ENCODE measurements at regions not wholly inside any gene's neighbourhood (a gene's known extent, or its start where the extent isn't known, plus 50 kb on each side); places are given as distances from the start of the nearest gene placed in this dataset.

DNA sequence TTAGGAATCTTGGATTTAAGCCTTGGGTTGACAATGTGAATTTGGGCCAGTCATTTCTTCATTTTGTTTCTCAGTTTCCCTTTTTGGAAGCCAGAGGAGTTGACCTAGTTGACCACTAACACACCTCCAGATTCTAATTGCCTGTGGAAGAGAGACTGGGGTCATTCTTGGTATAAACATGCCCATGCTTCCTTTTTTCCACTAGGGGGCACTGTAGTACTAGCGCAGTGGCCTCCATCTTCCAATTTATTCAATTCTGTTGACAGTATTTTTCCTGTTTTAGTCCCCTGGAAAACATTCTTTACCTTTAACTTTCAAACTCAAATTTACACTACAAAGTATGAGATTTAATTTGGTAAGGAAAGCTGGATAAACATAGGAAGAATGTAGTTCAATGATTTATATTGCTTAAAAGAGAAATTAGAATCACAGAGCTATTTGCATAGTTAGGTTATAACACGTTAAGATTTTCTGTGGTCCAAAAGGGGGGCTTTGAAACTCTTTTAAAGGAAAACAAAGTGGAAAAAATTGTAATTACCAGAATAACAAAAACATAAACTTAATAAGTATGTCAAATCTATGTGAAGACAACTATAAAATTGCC, 57.5 kb upstream of the AGPS start:
- H3K9me3 ChIP-seq (ENCODE audit: control insufficient read depth, low read length): no peaks in the 10 kb centered on the region
- no peaks in the 10 kb centered on the region for H3K27me3 ChIP-seq (ENCODE audit: control insufficient read depth in 1 of 2, insufficient read depth in 2 of 2, low read length in 1 of 2)
- WGBS, 2 donors: 28 to 31% methylated on average over 2 of the region's 2 CpGs
- ATAC-seq (ENCODE audit: low FRiP score): peak; percentile 80
- intact Hi-C loops (cut with DNase I): loop anchor here (5.0 to 10.0 kb wide), 8 partner anchors 38 to 430 kb away; no protein-coding TSS in a partner anchor
- no peaks in the 10 kb centered on the region for H3K36me3 ChIP-seq (ENCODE audit: control insufficient read depth in 1 of 2, insufficient read depth in 2 of 2, low read length in 1 of 2)
- H3K4me3 ChIP-seq (ENCODE audit: low read length in 2 of 2): no peak overlapping the region
- H3K4me1 ChIP-seq (ENCODE audit: control insufficient read depth in 1 of 2, insufficient read depth in 2 of 2, low read length in 2 of 2): no peaks in the 10 kb centered on the region
- no peak overlapping the region for H3K27ac ChIP-seq (ENCODE audit: low read depth in 1 of 2, low read length in 2 of 2)
- no peak for DNase-seq

DNA sequence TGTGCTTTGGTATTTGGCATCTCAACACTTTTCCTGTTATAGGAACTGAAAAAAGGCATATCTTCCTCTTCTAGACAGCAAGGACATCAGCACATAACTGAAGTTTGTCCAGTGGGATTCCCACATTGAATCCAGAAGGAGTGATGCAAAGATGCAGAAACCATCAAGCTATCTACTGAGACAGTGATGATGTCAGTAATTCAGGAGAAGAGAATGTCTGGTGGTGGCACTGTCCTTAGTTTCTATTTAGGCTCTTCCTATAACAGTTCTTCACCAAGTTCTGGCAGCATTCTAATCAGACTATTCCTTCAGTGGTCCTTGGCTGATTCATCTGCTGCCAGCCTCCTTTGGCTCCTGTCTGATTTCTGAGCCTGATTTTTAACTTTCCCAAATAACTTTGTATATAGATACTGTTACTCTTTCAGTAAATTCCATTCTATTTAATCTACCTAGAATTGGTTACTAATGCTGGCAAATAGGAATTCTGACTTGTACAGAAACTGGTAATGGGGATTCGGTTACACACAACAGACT, 56.6 kb upstream of the AGPS start:
- no peaks in the 10 kb centered on the region for H3K27me3 ChIP-seq (ENCODE audit: control insufficient read depth in 1 of 2, insufficient read depth in 2 of 2, low read length in 1 of 2)
- intact Hi-C loops (cut with DNase I): loop anchor here (5.0 to 10.0 kb wide), 5 partner anchors 81 to 429 kb away; no protein-coding TSS in a partner anchor
- H3K9me3 ChIP-seq (ENCODE audit: control insufficient read depth, low read length): no peaks in the 10 kb centered on the region
- no peaks in the 10 kb centered on the region for H3K36me3 ChIP-seq (ENCODE audit: control insufficient read depth in 1 of 2, insufficient read depth in 2 of 2, low read length in 1 of 2)
- no peak overlapping the region for H3K27ac ChIP-seq (ENCODE audit: low read depth in 1 of 2, low read length in 2 of 2)
- DNase-seq (no peak), ATAC-seq (ENCODE audit: low FRiP score) (no peak)
- H3K4me3 ChIP-seq (ENCODE audit: low read length in 2 of 2): no peak overlapping the region
- no peaks in the 10 kb centered on the region for H3K4me1 ChIP-seq (ENCODE audit: control insufficient read depth in 1 of 2, insufficient read depth in 2 of 2, low read length in 2 of 2)
- WGBS, 2 donors: 93 to 98% methylated on average over 1 of the region's 1 CpG

DNA sequence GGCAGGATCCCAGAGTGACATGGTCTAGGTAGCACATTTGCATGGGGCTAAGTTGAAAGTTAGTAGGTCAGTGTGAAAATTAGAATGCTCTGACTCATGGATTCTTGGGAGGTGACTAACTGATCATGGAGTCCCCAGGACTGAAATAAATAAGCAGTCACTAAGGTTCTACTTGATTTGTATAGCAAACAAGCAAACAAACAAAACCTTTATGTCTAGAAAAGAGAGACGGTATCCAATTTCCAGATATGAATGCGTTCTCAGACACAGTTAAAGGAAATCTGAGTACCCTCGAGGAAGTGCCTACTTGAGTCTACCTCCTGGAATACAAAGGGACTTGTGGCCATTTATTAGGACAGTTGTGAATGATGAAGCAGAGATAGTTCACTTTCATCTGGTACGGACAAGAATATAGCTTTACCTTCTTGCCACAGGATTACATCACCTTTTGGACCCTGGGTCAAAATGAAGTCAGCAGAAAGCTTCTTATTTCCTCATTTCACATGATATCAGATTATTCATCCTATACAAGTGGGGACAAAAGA, 54.3 kb upstream of the AGPS start:
- Histone ChIP-seq H3K9me3 (ENCODE audit: control insufficient read depth, low read length) (no peaks in the 10 kb centered on the region), H3K36me3 (ENCODE audit: control insufficient read depth in 1 of 2, insufficient read depth in 2 of 2, low read length in 1 of 2) (no peaks in the 10 kb centered on the region), H3K4me1 (ENCODE audit: control insufficient read depth in 1 of 2, insufficient read depth in 2 of 2, low read length in 2 of 2) (no peaks in the 10 kb centered on the region), H3K27me3 (ENCODE audit: control insufficient read depth in 1 of 2, insufficient read depth in 2 of 2, low read length in 1 of 2) (no peaks in the 10 kb centered on the region), H3K4me3 (ENCODE audit: low read length in 2 of 2) (no peak overlapping the region), H3K27ac (ENCODE audit: low read depth in 1 of 2, low read length in 2 of 2) (no peak overlapping the region)
- intact Hi-C loops (cut with DNase I): loop anchor here (5.0 to 10.0 kb wide), 5 partner anchors 79 to 427 kb away; no protein-coding TSS in a partner anchor
- 79 to 85% methylated on average over 4 of the region's 4 CpGs for WGBS, 2 donors
- no peak for DNase-seq
- ATAC-seq (ENCODE audit: low FRiP score): no peak

DNA sequence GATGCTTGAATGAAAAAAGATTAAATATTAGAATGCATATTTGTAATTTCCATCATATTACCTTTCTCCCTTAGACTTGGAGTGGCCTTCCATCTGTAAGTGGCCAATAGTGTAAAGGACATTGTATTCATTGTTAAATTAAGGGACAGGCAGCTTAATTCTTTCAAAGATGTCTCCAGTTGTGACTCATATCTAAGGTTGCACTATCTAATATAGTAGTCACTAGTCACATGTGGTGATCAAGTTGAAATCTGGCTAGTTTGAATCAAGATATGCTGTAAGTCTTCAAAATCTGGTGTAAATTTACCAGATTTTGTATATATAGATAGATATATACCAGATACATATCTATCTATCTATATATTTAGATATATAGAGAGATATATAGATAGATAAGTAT, 52.4 kb upstream of the AGPS start:
- ATAC-seq (ENCODE audit: low FRiP score) (no peak), DNase-seq (no peak)
- intact Hi-C loops (cut with DNase I): loop anchor here in 1 of 2 donors (5.0 kb wide), 1 partner anchor 427 kb away; no protein-coding TSS in a partner anchor
- no peaks in the 10 kb centered on the region for H3K9me3 ChIP-seq (ENCODE audit: control insufficient read depth, low read length)
- H3K27me3 ChIP-seq (ENCODE audit: control insufficient read depth in 1 of 2, insufficient read depth in 2 of 2, low read length in 1 of 2): no peaks in the 10 kb centered on the region
- no peaks in the 10 kb centered on the region for H3K36me3 ChIP-seq (ENCODE audit: control insufficient read depth in 1 of 2, insufficient read depth in 2 of 2, low read length in 1 of 2)
- no peak overlapping the region for H3K4me3 ChIP-seq (ENCODE audit: low read length in 2 of 2)
- H3K4me1 ChIP-seq (ENCODE audit: control insufficient read depth in 1 of 2, insufficient read depth in 2 of 2, low read length in 2 of 2): no peaks in the 10 kb centered on the region
- no peak overlapping the region for H3K27ac ChIP-seq (ENCODE audit: low read depth in 1 of 2, low read length in 2 of 2)

GRCh38 chr2:177342736-177343135, 49.8 kb upstream of the AGPS start:
- no peaks in the 10 kb centered on the region for H3K4me1 ChIP-seq (ENCODE audit: control insufficient read depth in 1 of 2, insufficient read depth in 2 of 2, low read length in 2 of 2)
- H3K36me3 ChIP-seq (ENCODE audit: control insufficient read depth in 1 of 2, insufficient read depth in 2 of 2, low read length in 1 of 2): no peaks in the 10 kb centered on the region
- DNase-seq (no peak), ATAC-seq (ENCODE audit: low FRiP score) (no peak)
- no peak overlapping the region for H3K4me3 ChIP-seq (ENCODE audit: low read length in 2 of 2)
- H3K27ac ChIP-seq (ENCODE audit: low read depth in 1 of 2, low read length in 2 of 2): no peak overlapping the region
- H3K9me3 ChIP-seq (ENCODE audit: control insufficient read depth, low read length): no peaks in the 10 kb centered on the region
- intact Hi-C loops (cut with DNase I): loop anchor here in 1 of 2 donors (5.0 kb wide), 1 partner anchor 425 kb away; no protein-coding TSS in a partner anchor
- H3K27me3 ChIP-seq (ENCODE audit: control insufficient read depth in 1 of 2, insufficient read depth in 2 of 2, low read length in 1 of 2): no peaks in the 10 kb centered on the region
- WGBS, 2 donors: 95 to 99% methylated on average over 4 of the region's 4 CpGs

Data from aorta (tissue), 5 donors.